NB4 (cell line): ENCODE measurements at regions not wholly inside any gene's neighbourhood (a gene's known extent, or its start where the extent isn't known, plus 50 kb on each side); places are given as distances from the start of the nearest gene placed in this dataset.

Experiments used
- CTCF ChIP-seq: IDR thresholded peaks from one replicate; pipeline ENCODE4 v1.5.1; 2012; ENCODE audit warnings: low read depth, low read length
- POLR2A ChIP-seq: IDR thresholded peaks from 2 replicates; pipeline ENCODE4 v1.6.1; 2011; ENCODE audit warnings: mild to moderate bottlenecking; ENCODE audit not compliant: insufficient read length; ENCODE audit errors: extremely low read depth

GRCh38 chr5:18079831-18080230, 445.6 kb downstream of the TAF11L14 start:
- TF ChIP-seq CTCF (no peak), POLR2A (no peak)
